HL-60 (cell line): ENCODE measurements at regions not wholly inside any gene's neighbourhood (a gene's known extent, or its start where the extent isn't known, plus 50 kb on each side); places are given as distances from the start of the nearest gene placed in this dataset.

Source experiments
- DNase-seq, 2 experiments: peaks; one replicate each; pipeline ENCODE4 v3.0.0-alpha.2; 2010 to 2020; ENCODE audit warnings: low read depth in 1 of 2, low spot score in 1 of 2
- H3K27ac ChIP-seq: fragments of 250-450 bp; sonication (Bioruptor Pico); replicated peaks from 2 replicates; pipeline ENCODE4 v1.5.1; 2020; ENCODE audit warnings: mild to moderate bottlenecking, moderate library complexity
- H3K27me3 ChIP-seq: fragments of 250-450 bp; sonication (Bioruptor Pico); 2 replicates; pipeline ENCODE4 v1.5.1; 2021; ENCODE audit warnings: mild to moderate bottlenecking, moderate library complexity; ENCODE audit not compliant: insufficient read depth, poor library complexity, severe bottlenecking
- H3K4me3 ChIP-seq: replicated peaks from 2 replicates; pipeline ENCODE4 v1.5.1; 2011; ENCODE audit warnings: mild to moderate bottlenecking, control low read depth, low read length; ENCODE audit not compliant: insufficient read depth
- CTCF ChIP-seq: IDR thresholded peaks from one replicate; pipeline ENCODE4 v1.5.1; 2011; ENCODE audit warnings: low read length, control low read depth, inconsistent platforms; ENCODE audit not compliant: insufficient read depth
- GABPA ChIP-seq: IDR thresholded peaks from 2 replicates; pipeline ENCODE4 v1.6.1; 2012; ENCODE audit warnings: low read depth
- POLR2AphosphoS5 ChIP-seq: IDR thresholded peaks from 2 replicates; pipeline ENCODE4 v1.6.1; 2012; ENCODE audit warnings: low read depth
- REST ChIP-seq: IDR thresholded peaks from 2 replicates; pipeline ENCODE4 v1.6.1; 2012; ENCODE audit warnings: low read depth; ENCODE audit not compliant: insufficient replicate concordance
- SPI1 ChIP-seq: IDR thresholded peaks from 2 replicates; pipeline ENCODE4 v1.6.1; 2012; ENCODE audit warnings: low read depth, mild to moderate bottlenecking, borderline replicate concordance

GRCh38 chr7:46146454-46147255, 225.6 kb upstream of the IGFBP3 start:
- no peak overlapping the region for H3K27ac ChIP-seq
- H3K27me3 ChIP-seq: no peaks in the 10 kb centered on the region
- no peak for DNase-seq
- TF ChIP-seq SPI1 (no peak), GABPA (no peak), CTCF (no peak), POLR2AphosphoS5 (no peak), REST (no peak)
- H3K4me3 ChIP-seq: no peak overlapping the region

- TF ChIP-seq GABPA (no peak), POLR2AphosphoS5 (no peak), REST (no peak), CTCF (no peak), SPI1 (no peak)
These were observed 224.3 kb upstream of the IGFBP3 start for GRCh38 chr7:46145412-46145811.

GRCh38 chr7:46143949-46144917, 223.2 kb upstream of the IGFBP3 start:
- Histone ChIP-seq H3K4me3 (no peak overlapping the region), H3K27me3 (no peaks in the 10 kb centered on the region), H3K27ac (no peak overlapping the region)
- DNase-seq: no peak
- TF ChIP-seq REST (no peak), SPI1 (no peak), POLR2AphosphoS5 (no peak), CTCF (no peak), GABPA (no peak)

More at GRCh38 chr7:46145412-46145811, 224.3 kb upstream of the IGFBP3 start:
- DNase-seq: no peak
- Histone ChIP-seq H3K27me3 (no peaks in the 10 kb centered on the region), H3K27ac (no peak overlapping the region), H3K4me3 (no peak overlapping the region)
